Colonic mucosa (tissue), 4 donors: ENCODE measurements at regions not wholly inside any gene's neighbourhood (a gene's known extent, or its start where the extent isn't known, plus 50 kb on each side); places are given as distances from the start of the nearest gene placed in this dataset.

ENCODE experiments used
- DNase-seq: peaks from one replicate; pipeline ENCODE4 v3.0.0-alpha.2; 2020
- H3K27ac ChIP-seq: fragments of 200-600 bp; one replicate; pipeline ENCODE4 v1.8.0; 2021
- H3K27me3 ChIP-seq: fragments of 200-600 bp; one replicate; pipeline ENCODE4 v1.8.0; 2021
- H3K36me3 ChIP-seq: fragments of 200-600 bp; one replicate; pipeline ENCODE4 v1.8.0; 2021
- H3K4me1 ChIP-seq: fragments of 200-600 bp; one replicate; pipeline ENCODE4 v1.8.0; 2021; ENCODE audit warnings: mild to moderate bottlenecking
- H3K4me3 ChIP-seq: fragments of 200-600 bp; one replicate; pipeline ENCODE4 v1.8.0; 2021
- H3K9ac ChIP-seq, 2 donors: one replicate each; pipeline ENCODE4 v1.7.0; 2013; ENCODE audit warnings: control low read depth in 2 of 2, low read depth in 2 of 2, low read length in 2 of 2
- H3K9me3 ChIP-seq: fragments of 200-600 bp; one replicate; pipeline ENCODE4 v1.8.0; 2021
- CTCF ChIP-seq: fragments of 200-600 bp; IDR thresholded peaks from one replicate; pipeline ENCODE4 v1.8.0; 2022; ENCODE audit warnings: antibody characterized with exemption, mild to moderate bottlenecking
- intact Hi-C: fragments of 100-400 bp; cut with DNase I; formaldehyde crosslinking; loops from one replicate; pipeline ENCODE4 v1.14.1; 2022
- donor health status: healthy.
- donor health status: DM: no; HTN: no; CAD: no.
- donor health status: DM: no; HTN: no; CAD: no.

GRCh38 chr5:159697530-159697929, 218.8 kb upstream of the ADRA1B start:
- no peaks in the 10 kb centered on the region for H3K4me1 ChIP-seq
- no peaks in the 10 kb centered on the region for H3K9me3 ChIP-seq
- no peak overlapping the region for H3K27ac ChIP-seq
- H3K9ac ChIP-seq, result no peak overlapping the region
- TF ChIP-seq CTCF, result no peak
- no peaks in the 10 kb centered on the region for H3K36me3 ChIP-seq
- intact Hi-C loops, result no loop called here
- no peaks in the 10 kb centered on the region for H3K27me3 ChIP-seq
- no peak for DNase-seq
- H3K4me3 ChIP-seq, result no peak overlapping the region

GRCh38 chr5:159698322-159698721, 218.0 kb upstream of the ADRA1B start:
- TF ChIP-seq CTCF, result no peak
- no peak for DNase-seq
- intact Hi-C loops, result no loop called here
- Histone ChIP-seq H3K27me3 (no peaks in the 10 kb centered on the region), H3K27ac (no peak overlapping the region), H3K4me1 (no peaks in the 10 kb centered on the region), H3K9me3 (no peaks in the 10 kb centered on the region), H3K9ac (no peak overlapping the region), H3K36me3 (no peaks in the 10 kb centered on the region), H3K4me3 (no peak overlapping the region)

GRCh38 chr5:159700016-159700415, 216.3 kb upstream of the ADRA1B start:
- Histone ChIP-seq H3K27ac (no peak overlapping the region), H3K36me3 (no peaks in the 10 kb centered on the region), H3K9me3 (no peaks in the 10 kb centered on the region), H3K27me3 (no peaks in the 10 kb centered on the region), H3K4me3 (no peak overlapping the region), H3K9ac (no peak overlapping the region), H3K4me1 (no peaks in the 10 kb centered on the region)
- intact Hi-C loops, result no loop called here
- DNase-seq, result no peak
- no peak for TF ChIP-seq CTCF

- H3K36me3 ChIP-seq, result no peaks in the 10 kb centered on the region
- H3K27me3 ChIP-seq, result no peaks in the 10 kb centered on the region
- DNase-seq, result no peak
- H3K4me3 ChIP-seq, result no peak overlapping the region
- H3K9me3 ChIP-seq, result no peaks in the 10 kb centered on the region
- H3K4me1 ChIP-seq, result no peaks in the 10 kb centered on the region
- intact Hi-C loops, result no loop called here
- no peak for TF ChIP-seq CTCF
- no peak overlapping the region for H3K9ac ChIP-seq
- no peak overlapping the region for H3K27ac ChIP-seq
Observed at GRCh38 chr5:159702301-159702700, 214.0 kb upstream of the ADRA1B start.

- Histone ChIP-seq H3K9ac (no peak overlapping the region), H3K27me3 (no peaks in the 10 kb centered on the region), H3K4me1 (no peaks in the 10 kb centered on the region), H3K27ac (no peak overlapping the region), H3K9me3 (no peaks in the 10 kb centered on the region), H3K4me3 (no peak overlapping the region), H3K36me3 (no peaks in the 10 kb centered on the region)
- no peak for TF ChIP-seq CTCF
- no peak for DNase-seq
- intact Hi-C loops, result no loop called here
Observed at GRCh38 chr5:159702826-159703225, 213.5 kb upstream of the ADRA1B start.

- no peaks in the 10 kb centered on the region for H3K27me3 ChIP-seq
- no peaks in the 10 kb centered on the region for H3K36me3 ChIP-seq
- no peak for DNase-seq
- no peak overlapping the region for H3K4me3 ChIP-seq
- no peak overlapping the region for H3K27ac ChIP-seq
- no peaks in the 10 kb centered on the region for H3K4me1 ChIP-seq
- TF ChIP-seq CTCF, result no peak
- no peaks in the 10 kb centered on the region for H3K9me3 ChIP-seq
- intact Hi-C loops, result no loop called here
- no peak overlapping the region for H3K9ac ChIP-seq
Observed at GRCh38 chr5:159704160-159704559, 212.1 kb upstream of the ADRA1B start.
